Psoas muscle (tissue), 7 donors: ENCODE measurements at regions not wholly inside any gene's neighbourhood (a gene's known extent, or its start where the extent isn't known, plus 50 kb on each side); places are given as distances from the start of the nearest gene placed in this dataset.

Experiments
- ATAC-seq, 4 donors: fragments of 200-7000 bp; cut with Tn5 transposase; one replicate each; pipeline ENCODE4 v1.9.1; 2020; ENCODE audit warnings: moderate library complexity in 3 of 4, mild to moderate bottlenecking in 2 of 4
- DNase-seq, 2 donors: peaks; one replicate each; pipeline ENCODE4 v3.0.0-alpha.2; 2020
- H3K27ac ChIP-seq: fragments of 200-600 bp; one replicate; pipeline ENCODE4 v1.8.0; 2022
- H3K27me3 ChIP-seq, 3 donors: fragments of 200-600 bp in 1 of 3; one replicate each; pipeline versions ENCODE4 v1.6.1 to v1.8.0; 2013 to 2022; ENCODE audit warnings: low read length in 2 of 3, mild to moderate bottlenecking in 2 of 3, moderate library complexity in 1 of 3; ENCODE audit not compliant: insufficient read depth in 3 of 3
- H3K36me3 ChIP-seq, 2 donors: fragments of 200-600 bp in 1 of 2; one replicate each; pipeline versions ENCODE4 v1.6.1 to v1.8.0; 2013 to 2022; ENCODE audit warnings: low read depth in 1 of 2, mild to moderate bottlenecking in 1 of 2, moderate library complexity in 1 of 2; ENCODE audit not compliant: insufficient read depth in 1 of 2
- H3K4me1 ChIP-seq: fragments of 200-600 bp; one replicate; pipeline ENCODE4 v1.8.0; 2022
- H3K4me3 ChIP-seq: fragments of 200-600 bp; one replicate; pipeline ENCODE4 v1.8.0; 2022; ENCODE audit warnings: mild to moderate bottlenecking
- H3K9me3 ChIP-seq: fragments of 200-600 bp; one replicate; pipeline ENCODE4 v1.8.0; 2022
- WGBS, 3 donors: extraction: QIAGEN DNeasy Blood & Tissue Kit; methylation state at CpG; one replicate each; pipeline versions ENCODE4 v1.1.6 to v1.1.7; 2013; 5-methylcytosine and 5-hydroxymethylcytosine counted together
- intact Hi-C, 2 donors: fragments of 100-400 bp; cut with DNase I; formaldehyde crosslinking; loops; one replicate each; pipeline versions ENCODE4 v1.11.0 to v1.14.2; 2022
- TF ChIP-seq, protein P1 (sequence below): fragments of 200-600 bp; IDR thresholded peaks from one replicate; pipeline ENCODE4 v1.8.0; 2022; ENCODE audit warnings: antibody characterized with exemption
- donor health status: healthy with polysubstance abuse.
- donor health status: DM: no; HTN: no; CAD: no; lungs with moderate emphysema.
- donor health status: Bipolar disorder and iron deficiency.
- donor health status: healthy.
- donor health status: DM: yes; HTN: yes; CAD: no.
- donor health status: DM: no; HTN: no; CAD: no.
- donor health status: DM: yes; HTN: yes; CAD: no.

DNA sequence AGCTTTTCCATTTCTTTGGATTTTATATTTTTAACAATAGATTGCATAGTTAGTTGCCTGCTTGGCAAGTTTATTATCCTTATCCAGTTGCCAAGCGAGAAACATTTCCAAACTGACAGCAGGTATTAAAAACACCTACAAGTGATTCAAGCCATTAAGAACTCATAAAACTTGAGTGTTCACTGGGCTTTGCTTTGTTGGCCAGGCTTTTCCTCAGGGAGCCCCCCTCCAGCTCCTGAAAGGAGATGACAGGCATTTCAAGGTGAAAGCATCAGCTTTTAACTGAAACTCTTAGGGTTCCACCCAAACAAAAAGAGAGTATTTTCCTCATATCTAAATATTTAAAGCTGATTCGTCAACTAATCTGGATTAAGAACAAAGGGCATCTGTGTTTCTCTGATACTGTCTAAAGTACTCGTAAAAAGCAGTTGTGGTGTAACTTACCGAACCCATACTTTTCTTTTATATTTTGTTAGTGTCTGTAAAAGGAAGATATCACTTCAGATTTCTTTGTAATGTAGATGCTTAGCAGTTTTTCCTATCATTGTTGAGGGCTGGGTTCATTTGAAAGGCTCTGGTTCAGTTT, 363.4 kb downstream of the OTOL1 start:
- no peak for ATAC-seq
- no peaks in the 10 kb centered on the region for H3K4me1 ChIP-seq
- no peak for DNase-seq
- no peak overlapping the region for H3K27ac ChIP-seq
- no peaks in the 10 kb centered on the region for H3K36me3 ChIP-seq
- no peak overlapping the region for H3K4me3 ChIP-seq
- 57 to 67% (median 67%) methylated on average over 4 of the region's 4 CpGs for WGBS, 3 donors
- no peaks in the 10 kb centered on the region for H3K27me3 ChIP-seq
- TF ChIP-seq, protein P1, sequence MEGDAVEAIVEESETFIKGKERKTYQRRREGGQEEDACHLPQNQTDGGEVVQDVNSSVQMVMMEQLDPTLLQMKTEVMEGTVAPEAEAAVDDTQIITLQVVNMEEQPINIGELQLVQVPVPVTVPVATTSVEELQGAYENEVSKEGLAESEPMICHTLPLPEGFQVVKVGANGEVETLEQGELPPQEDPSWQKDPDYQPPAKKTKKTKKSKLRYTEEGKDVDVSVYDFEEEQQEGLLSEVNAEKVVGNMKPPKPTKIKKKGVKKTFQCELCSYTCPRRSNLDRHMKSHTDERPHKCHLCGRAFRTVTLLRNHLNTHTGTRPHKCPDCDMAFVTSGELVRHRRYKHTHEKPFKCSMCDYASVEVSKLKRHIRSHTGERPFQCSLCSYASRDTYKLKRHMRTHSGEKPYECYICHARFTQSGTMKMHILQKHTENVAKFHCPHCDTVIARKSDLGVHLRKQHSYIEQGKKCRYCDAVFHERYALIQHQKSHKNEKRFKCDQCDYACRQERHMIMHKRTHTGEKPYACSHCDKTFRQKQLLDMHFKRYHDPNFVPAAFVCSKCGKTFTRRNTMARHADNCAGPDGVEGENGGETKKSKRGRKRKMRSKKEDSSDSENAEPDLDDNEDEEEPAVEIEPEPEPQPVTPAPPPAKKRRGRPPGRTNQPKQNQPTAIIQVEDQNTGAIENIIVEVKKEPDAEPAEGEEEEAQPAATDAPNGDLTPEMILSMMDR: no peak
- no peaks in the 10 kb centered on the region for H3K9me3 ChIP-seq
- intact Hi-C loops: no loop called here

DNA sequence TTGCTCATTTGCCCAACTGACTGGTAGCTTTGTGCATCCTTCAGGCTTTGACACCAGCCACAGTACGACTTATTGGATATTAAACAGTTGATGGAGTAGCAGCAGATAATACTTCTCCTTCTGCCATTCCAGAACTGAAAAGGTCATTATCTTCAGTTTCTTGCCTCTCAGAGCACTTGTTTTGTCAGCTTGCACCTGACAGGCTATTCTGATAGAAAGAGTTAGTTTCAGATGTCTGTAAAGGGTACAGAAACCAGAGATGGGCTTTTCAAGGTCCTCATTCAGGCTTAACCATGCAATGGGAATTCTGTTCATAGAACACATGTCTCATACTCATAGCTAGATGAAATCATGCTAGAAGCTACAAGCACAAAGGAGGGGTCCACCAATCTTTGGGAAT, 367.2 kb downstream of the OTOL1 start:
- no peaks in the 10 kb centered on the region for H3K4me1 ChIP-seq
- H3K9me3 ChIP-seq: no peaks in the 10 kb centered on the region
- no peaks in the 10 kb centered on the region for H3K27me3 ChIP-seq
- no peak for ATAC-seq
- WGBS, 3 donors: 92 to 95% (median 94%) methylated on average over 1 of the region's 1 CpG
- TF ChIP-seq, protein P1: no peak
- no peak for DNase-seq
- H3K4me3 ChIP-seq: no peak overlapping the region
- no peak overlapping the region for H3K27ac ChIP-seq
- H3K36me3 ChIP-seq: no peaks in the 10 kb centered on the region
- intact Hi-C loops: no loop called here

DNA sequence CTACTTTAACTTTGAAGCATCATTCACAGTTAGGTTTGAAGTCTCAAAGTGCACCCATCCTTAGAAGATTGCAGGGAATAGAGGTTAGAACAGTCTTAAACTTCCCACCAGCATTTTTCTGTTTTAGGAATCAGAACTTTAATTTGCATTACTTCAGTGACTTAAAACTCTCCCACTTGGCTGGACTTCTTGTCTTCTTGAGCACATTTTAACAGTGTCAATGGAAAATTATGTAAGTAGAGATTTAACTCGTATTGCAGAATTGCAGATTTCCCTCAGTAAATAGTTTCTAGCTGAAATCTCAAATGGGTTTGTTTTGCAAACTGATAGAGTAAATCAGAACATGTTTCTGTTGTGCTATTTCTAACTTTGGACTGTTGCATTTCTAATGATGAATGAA, 369.6 kb downstream of the OTOL1 start:
- WGBS, 3 donors: 33 to 38% (median 37%) methylated on average over 1 of the region's 1 CpG
- ATAC-seq (no peak), DNase-seq (no peak)
- TF ChIP-seq, protein P1: no peak
- Histone ChIP-seq H3K4me1 (no peaks in the 10 kb centered on the region), H3K36me3 (no peaks in the 10 kb centered on the region), H3K4me3 (no peak overlapping the region), H3K27me3 (no peaks in the 10 kb centered on the region), H3K27ac (no peak overlapping the region), H3K9me3 (no peaks in the 10 kb centered on the region)
- intact Hi-C loops: no loop called here

DNA sequence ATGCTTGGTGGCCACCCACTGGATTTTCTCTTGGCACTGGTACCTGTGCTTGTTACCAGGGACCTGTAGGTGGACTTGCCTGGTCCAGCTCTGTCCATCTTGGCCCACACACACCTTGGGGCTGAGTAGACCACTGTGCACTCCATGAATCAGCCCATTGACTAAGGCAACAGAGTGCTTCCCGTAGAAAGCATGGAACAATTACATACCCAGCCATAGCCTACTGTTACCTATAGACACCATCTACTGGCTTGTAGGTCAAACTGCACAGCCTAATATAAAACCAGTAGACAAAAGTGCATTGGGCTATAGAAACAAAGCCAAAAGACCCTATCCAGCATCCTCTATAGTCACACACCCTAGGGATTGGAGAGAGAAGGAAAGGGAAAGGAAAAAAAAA, 378.9 kb downstream of the OTOL1 start:
- WGBS, 3 donors: 96 to 100% (median 97%) methylated on average over 1 of the region's 1 CpG
- Histone ChIP-seq H3K9me3 (no peaks in the 10 kb centered on the region), H3K4me1 (no peaks in the 10 kb centered on the region), H3K27me3 (peaks cover 0 to 2% (median 0%) of the 10 kb centered on the region in 3 donors), H3K27ac (no peak overlapping the region), H3K4me3 (no peak overlapping the region), H3K36me3 (no peaks in the 10 kb centered on the region)
- DNase-seq (no peak), ATAC-seq (no peak)
- TF ChIP-seq, protein P1: no peak
- intact Hi-C loops: no loop called here

DNA sequence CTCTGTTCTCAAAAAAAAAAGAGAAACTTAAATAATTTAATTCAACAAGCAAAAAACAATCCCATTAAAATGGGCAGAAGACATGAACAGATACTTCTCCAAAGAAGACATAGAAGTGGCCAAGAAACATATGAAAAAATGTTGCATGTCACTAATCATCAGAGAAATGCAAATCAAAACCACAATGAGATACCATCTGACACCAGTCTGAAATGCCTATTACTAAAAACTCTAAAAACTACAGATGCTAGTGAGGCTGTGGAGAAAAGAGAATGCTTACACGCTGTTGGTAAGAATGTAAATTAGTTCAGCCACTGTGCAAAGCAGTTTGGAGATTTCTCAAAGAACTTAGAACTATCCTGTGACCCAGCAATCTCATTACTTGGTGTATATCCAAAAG, 382.9 kb downstream of the OTOL1 start:
- 14 to 38% (median 24%) methylated on average over 1 of the region's 1 CpG for WGBS, 3 donors
- no peak for ATAC-seq
- no peaks in the 10 kb centered on the region for H3K36me3 ChIP-seq
- no peak overlapping the region for H3K27ac ChIP-seq
- no peaks in the 10 kb centered on the region for H3K4me1 ChIP-seq
- H3K4me3 ChIP-seq: no peak overlapping the region
- DNase-seq: no peak
- TF ChIP-seq, protein P1: no peak
- H3K27me3 ChIP-seq: no peaks in the 10 kb centered on the region
- intact Hi-C loops: no loop called here
- no peaks in the 10 kb centered on the region for H3K9me3 ChIP-seq
